ENCODE measurements at regions not wholly inside any gene's neighbourhood (a gene's known extent, or its start where the extent isn't known, plus 50 kb on each side); places are given as distances from the start of the nearest gene placed in this dataset.

DNA sequence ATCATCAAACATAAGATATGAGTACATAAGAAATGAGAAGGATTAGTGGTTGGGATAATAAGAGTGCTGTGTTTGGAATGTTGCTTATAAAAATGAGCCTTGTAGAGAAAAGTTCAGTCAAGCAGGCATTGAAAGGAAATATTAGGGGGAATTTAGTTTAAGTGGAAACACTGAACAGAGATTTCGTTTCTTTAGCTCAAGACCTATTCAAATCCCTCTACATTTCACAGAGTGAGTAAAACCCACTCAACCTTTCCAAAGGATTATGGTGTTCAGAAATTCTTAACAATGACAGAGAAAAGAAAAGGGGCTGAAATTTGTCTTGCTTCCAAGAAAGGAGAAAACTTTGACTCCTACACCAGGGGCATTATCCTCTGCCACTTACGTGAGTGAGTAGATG, 1072.4 kb upstream of the LCORL start:
- no peak for DNase-seq (ENCODE audit: low spot score)
- TF ChIP-seq, protein P1, sequence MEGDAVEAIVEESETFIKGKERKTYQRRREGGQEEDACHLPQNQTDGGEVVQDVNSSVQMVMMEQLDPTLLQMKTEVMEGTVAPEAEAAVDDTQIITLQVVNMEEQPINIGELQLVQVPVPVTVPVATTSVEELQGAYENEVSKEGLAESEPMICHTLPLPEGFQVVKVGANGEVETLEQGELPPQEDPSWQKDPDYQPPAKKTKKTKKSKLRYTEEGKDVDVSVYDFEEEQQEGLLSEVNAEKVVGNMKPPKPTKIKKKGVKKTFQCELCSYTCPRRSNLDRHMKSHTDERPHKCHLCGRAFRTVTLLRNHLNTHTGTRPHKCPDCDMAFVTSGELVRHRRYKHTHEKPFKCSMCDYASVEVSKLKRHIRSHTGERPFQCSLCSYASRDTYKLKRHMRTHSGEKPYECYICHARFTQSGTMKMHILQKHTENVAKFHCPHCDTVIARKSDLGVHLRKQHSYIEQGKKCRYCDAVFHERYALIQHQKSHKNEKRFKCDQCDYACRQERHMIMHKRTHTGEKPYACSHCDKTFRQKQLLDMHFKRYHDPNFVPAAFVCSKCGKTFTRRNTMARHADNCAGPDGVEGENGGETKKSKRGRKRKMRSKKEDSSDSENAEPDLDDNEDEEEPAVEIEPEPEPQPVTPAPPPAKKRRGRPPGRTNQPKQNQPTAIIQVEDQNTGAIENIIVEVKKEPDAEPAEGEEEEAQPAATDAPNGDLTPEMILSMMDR (IDR thresholded peaks at IDR 0.05; ENCODE audit: extremely low read depth, missing control alignments) = no peak

DNA sequence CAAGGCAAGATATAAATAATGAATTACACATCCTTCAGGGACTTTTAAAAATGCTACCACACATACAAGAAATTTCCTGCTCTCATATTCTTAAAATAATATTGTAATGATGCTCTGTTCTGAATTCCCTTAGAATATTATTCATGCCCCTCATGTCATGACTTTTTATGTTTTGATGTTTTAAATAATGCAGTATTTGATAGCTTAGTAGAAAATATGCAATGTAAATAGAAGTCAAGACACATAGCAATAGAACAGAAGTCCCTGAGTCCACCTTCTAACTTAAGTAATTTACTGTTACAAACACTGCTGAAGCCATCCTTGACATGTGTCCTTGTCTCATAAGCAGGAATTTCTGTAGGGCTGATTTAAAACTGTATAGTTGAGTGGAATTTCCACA, 1071.2 kb upstream of the LCORL start:
- no peak for DNase-seq (ENCODE audit: low spot score)
- TF ChIP-seq, protein P1 (IDR thresholded peaks at IDR 0.05; ENCODE audit: extremely low read depth, missing control alignments) = no peak

DNA sequence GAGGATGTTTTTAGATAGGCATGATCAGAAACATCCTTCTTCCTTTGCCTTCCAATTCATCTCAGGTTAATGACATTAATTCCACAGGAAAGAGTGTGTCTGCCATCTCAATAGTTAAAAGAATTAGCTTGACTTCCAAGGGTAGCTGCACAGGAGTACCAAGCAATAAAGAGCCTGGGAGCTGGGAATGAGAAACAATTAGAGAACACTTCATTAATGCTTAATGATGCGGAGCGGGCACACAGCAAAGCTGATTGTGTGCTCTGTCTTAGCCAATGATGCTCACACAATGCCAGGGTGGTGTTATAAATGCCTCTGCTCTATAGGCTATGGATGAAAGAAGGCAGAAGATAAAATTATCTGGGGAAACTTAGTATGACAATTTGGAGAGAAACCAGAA, 1052.5 kb upstream of the LCORL start:
- TF ChIP-seq, protein P1 (IDR thresholded peaks at IDR 0.05; ENCODE audit: extremely low read depth, missing control alignments) = no peak
- DNase-seq (ENCODE audit: low spot score) = no peak

DNA sequence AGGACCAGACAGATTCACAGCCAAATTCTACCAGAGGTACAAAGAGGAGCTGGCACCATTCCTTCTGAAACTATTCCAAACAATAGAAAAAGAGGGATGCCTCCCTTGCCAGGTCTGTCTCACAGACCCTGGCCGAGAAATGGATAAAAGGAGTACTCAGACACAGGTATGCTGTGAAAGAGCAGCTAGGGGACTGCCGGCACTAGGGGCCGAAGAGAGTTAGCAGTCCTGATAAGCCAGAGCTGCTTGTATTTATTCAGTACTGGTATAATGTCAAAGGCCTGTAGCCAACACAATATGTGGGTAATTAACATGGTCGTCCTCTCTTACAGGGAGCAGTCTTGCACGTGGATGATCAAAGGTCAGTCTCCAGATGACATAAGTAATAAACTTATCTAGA, 1042.1 kb upstream of the LCORL start:
- no peak for DNase-seq (ENCODE audit: low spot score)
- TF ChIP-seq, protein P1 (IDR thresholded peaks at IDR 0.05; ENCODE audit: extremely low read depth, missing control alignments) = no peak

DNA sequence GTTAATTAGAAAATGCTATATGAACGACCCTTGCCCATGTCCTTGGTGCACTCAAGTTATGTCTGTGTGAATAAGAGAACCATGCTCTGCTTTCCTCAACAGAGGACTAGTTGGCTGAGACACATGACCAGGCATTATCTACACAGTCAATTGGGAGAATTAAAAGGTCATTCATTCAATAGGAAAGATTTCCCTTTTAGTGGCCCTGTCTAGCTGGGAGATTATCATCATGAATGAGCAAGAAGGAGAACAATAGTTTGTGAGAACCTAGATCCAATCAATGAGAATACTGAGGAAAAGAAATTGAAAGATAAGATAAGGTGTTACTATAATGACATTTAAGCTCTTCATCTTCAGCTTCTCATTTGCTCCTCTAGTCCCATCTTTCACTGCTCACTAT, 1033.4 kb upstream of the LCORL start:
- TF ChIP-seq, protein P1 (IDR thresholded peaks at IDR 0.05; ENCODE audit: extremely low read depth, missing control alignments) = no peak
- no peak for DNase-seq (ENCODE audit: low spot score)

DNA sequence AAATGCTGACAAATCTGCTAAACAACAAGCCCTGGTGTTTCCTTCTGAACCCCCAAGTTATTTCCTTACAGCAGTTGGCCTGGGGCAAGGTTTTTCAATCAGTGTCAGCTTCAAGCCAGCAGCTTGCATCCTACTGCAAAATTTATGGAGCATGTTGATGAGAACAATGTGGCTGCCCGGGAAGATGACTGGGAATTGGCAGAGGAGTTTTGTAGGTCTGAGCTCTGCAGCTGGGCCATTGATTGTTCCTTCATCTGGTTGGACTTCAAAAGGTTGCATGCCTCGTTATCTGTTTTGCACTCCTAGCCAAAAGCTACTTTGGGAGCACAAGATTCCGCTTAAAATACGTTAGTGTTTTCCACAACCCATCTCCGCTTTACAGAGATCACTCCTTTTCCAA, 1030.3 kb upstream of the LCORL start:
- no peak for DNase-seq (ENCODE audit: low spot score)
- TF ChIP-seq, protein P1 (IDR thresholded peaks at IDR 0.05; ENCODE audit: extremely low read depth, missing control alignments) = no peak

DNA sequence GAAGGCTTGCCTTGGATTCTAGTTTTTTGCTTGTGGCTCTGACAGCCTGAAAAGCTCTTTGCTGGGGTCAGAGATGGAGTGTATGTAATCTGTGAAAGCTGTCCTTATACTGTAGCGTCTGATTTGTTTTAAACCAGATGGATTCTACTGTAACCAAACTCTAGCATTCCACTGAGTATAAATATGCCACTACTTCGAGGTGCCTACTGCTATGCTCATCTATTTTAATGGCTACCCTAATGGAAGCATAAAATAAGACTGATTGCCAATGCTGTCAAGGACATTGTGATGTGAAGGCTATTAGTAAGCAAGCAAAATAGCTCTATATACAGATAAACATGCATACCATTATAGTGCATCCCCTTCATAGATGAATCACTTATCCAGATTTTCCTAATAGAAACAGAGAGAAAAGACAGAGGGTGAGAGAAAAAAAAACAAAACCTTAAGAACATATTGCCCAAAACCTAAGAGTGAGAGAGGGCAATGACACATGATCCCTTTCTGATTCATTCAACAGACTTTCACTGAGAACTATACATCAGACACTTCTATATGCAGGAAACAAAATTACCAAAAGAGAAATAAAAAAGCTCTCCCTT, 1025.8 kb upstream of the LCORL start:
- TF ChIP-seq, protein P1 (IDR thresholded peaks at IDR 0.05; ENCODE audit: extremely low read depth, missing control alignments) = no peak
- no peak for DNase-seq (ENCODE audit: low spot score)
